AG09309 (cell line): ENCODE measurements at regions not wholly inside any gene's neighbourhood (a gene's known extent, or its start where the extent isn't known, plus 50 kb on each side); places are given as distances from the start of the nearest gene placed in this dataset.

Source experiments
- DNase-seq: peaks from one replicate; pipeline ENCODE4 v3.0.0-alpha.2; 2010; ENCODE audit warnings: low read depth
- H3K4me3 ChIP-seq: 2 replicates; pipeline ENCODE4 v1.5.1; 2011; ENCODE audit warnings: mild to moderate bottlenecking, low read depth, low read length, moderate library complexity; ENCODE audit not compliant: control insufficient read depth
- TF ChIP-seq, protein P1 (sequence below): IDR thresholded peaks from 2 replicates; pipeline ENCODE4 v1.5.1; 2011; ENCODE audit warnings: mild to moderate bottlenecking, low read depth, low read length, inconsistent platforms; ENCODE audit not compliant: insufficient read depth, control insufficient read depth; ENCODE audit errors: missing control alignments

DNA sequence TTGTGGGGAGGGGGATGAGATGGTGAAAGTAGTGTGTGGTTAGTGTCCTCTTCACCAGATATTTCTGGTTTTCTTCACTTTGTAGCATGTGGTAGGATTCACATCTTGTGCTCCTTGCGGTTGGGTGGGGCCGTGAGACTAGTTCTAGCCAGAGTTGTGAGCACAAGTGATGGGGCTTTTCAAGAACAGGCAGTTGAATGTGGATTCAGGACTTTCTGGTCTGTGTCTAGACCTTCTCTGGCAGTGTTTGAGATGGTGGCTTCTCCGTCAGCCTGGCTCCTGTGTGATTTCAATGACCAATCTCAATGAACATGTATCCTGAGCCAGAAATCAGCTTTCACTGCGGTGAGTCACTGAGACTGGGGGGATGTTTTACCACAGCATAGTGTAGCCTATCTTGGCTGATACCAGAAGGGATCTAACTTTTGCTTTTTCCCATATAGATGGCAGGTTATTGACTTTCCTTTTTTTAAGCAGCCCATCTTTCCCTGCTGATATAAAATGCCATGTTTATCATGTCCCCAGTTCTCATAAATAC is 82.6 kb downstream of the RPLP1 start:
- TF ChIP-seq, protein P1, sequence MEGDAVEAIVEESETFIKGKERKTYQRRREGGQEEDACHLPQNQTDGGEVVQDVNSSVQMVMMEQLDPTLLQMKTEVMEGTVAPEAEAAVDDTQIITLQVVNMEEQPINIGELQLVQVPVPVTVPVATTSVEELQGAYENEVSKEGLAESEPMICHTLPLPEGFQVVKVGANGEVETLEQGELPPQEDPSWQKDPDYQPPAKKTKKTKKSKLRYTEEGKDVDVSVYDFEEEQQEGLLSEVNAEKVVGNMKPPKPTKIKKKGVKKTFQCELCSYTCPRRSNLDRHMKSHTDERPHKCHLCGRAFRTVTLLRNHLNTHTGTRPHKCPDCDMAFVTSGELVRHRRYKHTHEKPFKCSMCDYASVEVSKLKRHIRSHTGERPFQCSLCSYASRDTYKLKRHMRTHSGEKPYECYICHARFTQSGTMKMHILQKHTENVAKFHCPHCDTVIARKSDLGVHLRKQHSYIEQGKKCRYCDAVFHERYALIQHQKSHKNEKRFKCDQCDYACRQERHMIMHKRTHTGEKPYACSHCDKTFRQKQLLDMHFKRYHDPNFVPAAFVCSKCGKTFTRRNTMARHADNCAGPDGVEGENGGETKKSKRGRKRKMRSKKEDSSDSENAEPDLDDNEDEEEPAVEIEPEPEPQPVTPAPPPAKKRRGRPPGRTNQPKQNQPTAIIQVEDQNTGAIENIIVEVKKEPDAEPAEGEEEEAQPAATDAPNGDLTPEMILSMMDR: no peak

DNA sequence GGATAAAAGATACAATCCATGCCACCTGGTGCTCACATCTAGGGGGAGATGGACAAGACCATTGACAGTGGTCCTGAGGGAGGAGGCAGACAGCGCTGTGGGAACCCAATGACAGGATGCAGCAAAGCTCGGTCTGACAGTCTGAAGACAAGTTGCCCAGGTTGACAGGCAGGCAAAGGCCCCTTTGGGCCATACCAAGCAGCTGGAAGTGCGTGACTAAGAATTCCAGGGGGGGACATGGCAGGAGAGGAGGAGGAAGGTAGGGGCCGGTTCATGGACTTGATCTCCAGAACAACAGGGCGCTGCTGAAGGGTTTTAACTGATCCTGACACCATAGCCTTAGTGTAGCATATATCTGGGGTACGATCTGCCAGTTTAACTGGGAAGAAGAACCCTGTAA is 83.4 kb downstream of the RPLP1 start:
- DNase-seq: no peak
- TF ChIP-seq, protein P1: no peak
- no peak overlapping the region for H3K4me3 ChIP-seq

More for the DNA sequence above, 82.6 kb downstream of the RPLP1 start:
- no peak overlapping the region for H3K4me3 ChIP-seq
- DNase-seq: peak; percentile 11

DNA sequence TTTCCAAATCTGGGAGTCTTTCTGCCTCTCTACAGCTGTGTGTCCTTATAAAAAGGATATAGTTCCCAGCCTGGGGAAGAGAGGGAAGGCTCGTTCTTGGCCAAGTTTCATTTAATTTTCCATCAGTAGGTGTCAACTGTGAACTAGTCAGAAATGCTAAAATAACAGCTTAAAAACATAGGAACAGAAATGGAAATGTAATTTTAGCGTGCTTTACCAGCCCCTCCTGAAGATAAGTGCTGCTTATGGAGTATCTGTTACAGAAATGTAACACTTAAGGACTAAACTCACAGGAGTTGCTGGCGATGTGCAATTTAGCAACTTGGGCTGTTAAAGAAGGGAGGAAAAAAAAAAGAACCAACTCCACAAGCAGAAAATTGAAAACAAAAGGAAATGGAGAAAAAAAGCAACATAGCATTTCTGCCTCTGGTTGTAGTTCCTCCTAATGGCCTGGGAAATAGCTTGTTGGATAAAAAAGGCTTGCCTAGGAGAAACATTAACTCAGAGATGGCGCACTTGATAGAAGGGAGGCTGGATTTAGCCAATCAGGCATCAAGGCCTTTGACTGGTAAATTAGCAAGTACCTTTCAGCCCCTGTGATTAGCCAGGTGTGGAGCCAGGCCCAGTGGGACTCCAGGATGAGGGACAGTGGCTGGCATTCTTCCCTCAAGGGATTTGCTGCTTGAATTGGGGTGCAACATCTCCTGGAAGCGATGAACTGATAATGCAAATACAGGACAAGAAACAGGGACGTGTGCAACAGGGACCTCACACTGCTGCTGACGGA is 84.3 kb downstream of the RPLP1 start:
- no peak overlapping the region for H3K4me3 ChIP-seq
- TF ChIP-seq, protein P1: no peak
- DNase-seq: no peak

DNA sequence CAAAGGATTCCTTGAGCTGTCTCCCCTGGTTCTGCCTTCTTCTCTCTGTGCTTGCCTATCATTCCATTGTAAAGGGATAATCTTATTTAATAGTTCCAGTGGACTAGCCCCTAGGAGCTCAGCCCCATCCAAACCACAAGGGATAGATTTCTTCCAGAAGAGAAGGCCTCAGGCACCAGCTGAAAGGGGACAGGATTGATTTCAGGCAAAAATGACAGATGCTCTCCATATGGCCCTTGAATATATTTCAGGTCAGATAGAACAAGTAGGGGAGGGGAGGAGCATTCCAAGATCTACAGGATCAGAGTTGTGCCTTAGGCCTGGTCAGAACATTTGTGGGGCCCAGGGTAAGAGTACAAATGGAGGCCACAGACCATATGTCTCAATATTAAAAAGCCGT is 85.3 kb downstream of the RPLP1 start:
- TF ChIP-seq, protein P1: no peak
- no peak overlapping the region for H3K4me3 ChIP-seq
- DNase-seq: no peak

DNA sequence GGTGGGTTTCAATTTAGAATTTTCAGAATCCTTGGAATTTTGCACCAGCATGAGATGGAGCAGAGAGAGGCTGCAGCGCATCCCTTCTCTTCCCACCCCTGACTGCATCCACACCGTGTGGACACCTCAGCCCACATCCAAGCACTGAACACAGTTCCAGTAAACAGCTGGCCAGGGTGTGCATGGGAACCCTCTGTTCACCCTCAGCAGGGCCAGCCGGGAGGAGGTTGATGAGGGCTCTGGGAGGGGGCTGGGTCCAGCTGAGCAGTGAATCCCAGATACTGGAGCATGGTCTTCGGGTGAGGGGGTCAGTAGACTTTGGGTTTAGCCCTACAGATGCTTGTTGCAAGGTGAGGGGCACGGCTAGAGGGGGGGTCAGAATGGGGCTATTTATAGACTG is 85.8 kb downstream of the RPLP1 start:
- TF ChIP-seq, protein P1: no peak

DNA sequence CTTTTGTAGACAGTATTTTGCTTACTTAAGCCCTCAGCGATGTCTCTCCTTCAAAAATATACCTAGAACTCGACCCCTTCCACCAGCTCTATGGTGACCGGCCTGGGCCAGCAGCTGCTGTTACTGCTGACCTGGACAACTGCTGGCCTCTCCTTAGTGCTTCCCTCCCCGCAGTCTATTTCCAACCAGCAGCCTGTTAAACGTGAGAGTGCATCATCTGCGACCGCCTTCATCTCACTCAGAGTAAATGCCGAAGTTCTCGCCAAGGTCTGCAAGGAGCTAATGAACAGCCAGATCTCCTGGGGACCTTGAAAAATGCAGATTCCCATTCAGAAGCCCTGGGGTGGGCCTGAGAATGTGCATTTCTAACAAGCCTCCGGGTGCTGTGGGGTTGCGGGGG is 86.7 kb downstream of the RPLP1 start:
- DNase-seq: no peak
- H3K4me3 ChIP-seq: no peak overlapping the region
- TF ChIP-seq, protein P1: no peak

More for the DNA sequence above, 85.8 kb downstream of the RPLP1 start:
- DNase-seq: no peak
- H3K4me3 ChIP-seq: no peak overlapping the region

DNA sequence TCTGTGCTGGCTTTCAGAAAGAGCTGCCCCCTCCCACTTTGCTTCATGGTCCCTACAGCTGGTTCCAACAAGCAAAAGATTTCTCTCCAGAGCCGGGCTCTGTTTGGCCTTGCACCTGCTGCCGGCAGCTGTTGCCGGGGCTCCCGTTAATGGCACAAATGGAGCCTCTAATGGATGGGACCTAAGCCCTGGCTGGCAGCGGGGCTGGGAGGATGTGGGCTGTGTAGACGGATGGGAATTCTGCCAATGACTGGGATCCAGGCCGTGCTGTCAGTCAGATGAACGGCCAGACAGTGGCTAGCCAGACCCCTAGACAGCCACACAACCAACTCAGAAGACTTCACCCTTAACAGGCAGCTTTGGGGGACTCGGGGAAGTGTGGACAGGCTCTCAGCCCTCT is 88.0 kb downstream of the RPLP1 start:
- no peak for DNase-seq
- no peak overlapping the region for H3K4me3 ChIP-seq
- TF ChIP-seq, protein P1: no peak
